Tibial nerve (tissue), 3 donors: ENCODE measurements at regions not wholly inside any gene's neighbourhood (a gene's known extent, or its start where the extent isn't known, plus 50 kb on each side); places are given as distances from the start of the nearest gene placed in this dataset.

Experiments
- CTCF ChIP-seq, 5 experiments: fragments of 200-600 bp in 3 of 5; fragments of 450-650 bp in 2 of 5; sonication (generic) in 3 of 5; IDR thresholded peaks; one replicate each; pipeline ENCODE4 v1.5.1; 2016 to 2019; ENCODE audit warnings: antibody characterized with exemption in 5 of 5, mild to moderate bottlenecking in 3 of 5, moderate library complexity in 2 of 5
- POLR2A ChIP-seq, 2 donors: fragments of 450-650 bp; IDR thresholded peaks; one replicate each; pipeline ENCODE4 v1.6.1; 2017; ENCODE audit warnings: antibody characterized with exemption in 2 of 2, mild to moderate bottlenecking in 2 of 2, moderate library complexity in 2 of 2

GRCh38 chr20:50358971-50359370 lies 151.2 kb upstream of the PTPN1 start:
- TF ChIP-seq CTCF (IDR thresholded peaks at IDR 0.05), result no peak
- TF ChIP-seq POLR2A (IDR thresholded peaks at IDR 0.05), result no peak
